ENCODE measurements at regions not wholly inside any gene's neighbourhood (a gene's known extent, or its start where the extent isn't known, plus 50 kb on each side); places are given as distances from the start of the nearest gene placed in this dataset.

DNA sequence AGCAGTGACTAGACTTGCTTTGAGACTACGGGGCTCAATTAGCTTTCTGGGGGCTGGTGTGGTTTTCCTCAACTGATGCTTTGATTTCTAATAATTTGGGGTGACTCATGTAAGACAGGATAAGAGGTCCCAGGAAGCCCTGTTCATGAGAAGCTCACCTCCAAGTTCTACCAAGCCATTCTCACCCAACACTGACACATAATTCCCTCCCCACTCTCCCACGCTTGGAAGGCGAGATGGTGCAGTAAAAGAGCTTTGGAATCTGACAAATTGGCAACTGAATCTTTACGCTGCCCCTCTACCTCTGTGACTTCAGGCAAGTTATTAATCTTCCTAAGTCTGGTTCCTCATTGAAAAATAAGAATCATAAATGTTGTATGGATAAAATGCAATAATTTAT, 299.1 kb upstream of the DUSP10 start:
- H3K27ac ChIP-seq = no peak overlapping the region
- TF ChIP-seq, protein P1, sequence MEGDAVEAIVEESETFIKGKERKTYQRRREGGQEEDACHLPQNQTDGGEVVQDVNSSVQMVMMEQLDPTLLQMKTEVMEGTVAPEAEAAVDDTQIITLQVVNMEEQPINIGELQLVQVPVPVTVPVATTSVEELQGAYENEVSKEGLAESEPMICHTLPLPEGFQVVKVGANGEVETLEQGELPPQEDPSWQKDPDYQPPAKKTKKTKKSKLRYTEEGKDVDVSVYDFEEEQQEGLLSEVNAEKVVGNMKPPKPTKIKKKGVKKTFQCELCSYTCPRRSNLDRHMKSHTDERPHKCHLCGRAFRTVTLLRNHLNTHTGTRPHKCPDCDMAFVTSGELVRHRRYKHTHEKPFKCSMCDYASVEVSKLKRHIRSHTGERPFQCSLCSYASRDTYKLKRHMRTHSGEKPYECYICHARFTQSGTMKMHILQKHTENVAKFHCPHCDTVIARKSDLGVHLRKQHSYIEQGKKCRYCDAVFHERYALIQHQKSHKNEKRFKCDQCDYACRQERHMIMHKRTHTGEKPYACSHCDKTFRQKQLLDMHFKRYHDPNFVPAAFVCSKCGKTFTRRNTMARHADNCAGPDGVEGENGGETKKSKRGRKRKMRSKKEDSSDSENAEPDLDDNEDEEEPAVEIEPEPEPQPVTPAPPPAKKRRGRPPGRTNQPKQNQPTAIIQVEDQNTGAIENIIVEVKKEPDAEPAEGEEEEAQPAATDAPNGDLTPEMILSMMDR (IDR thresholded peaks at IDR 0.05) = no peak
- no peak for TF ChIP-seq POLR2A (IDR thresholded peaks at IDR 0.05)
- DNase-seq = no peak

GRCh38 chr1:222040121-222040805, 298.4 kb upstream of the DUSP10 start:
- Histone ChIP-seq H3K36me3 (no peaks in the 10 kb centered on the region), H3K9me3 (no peaks in the 10 kb centered on the region), H3K27me3 (no peaks in the 10 kb centered on the region), H3K27ac (no peak overlapping the region), H3K4me3 (no peak overlapping the region), H3K4me1 (peaks cover 4 to 9% of the 10 kb centered on the region in 2 donors)
- no peak for DNase-seq
- no peak for TF ChIP-seq POLR2A (IDR thresholded peaks at IDR 0.05)
- TF ChIP-seq, protein P1 (IDR thresholded peaks at IDR 0.05) = no peak
- intact Hi-C loops (cut with DNase I; ENCODE audit: low total_unique reads) = no loop called here

More for the DNA sequence above, 299.1 kb upstream of the DUSP10 start:
- no peaks in the 10 kb centered on the region for H3K9me3 ChIP-seq
- H3K36me3 ChIP-seq = no peaks in the 10 kb centered on the region
- H3K4me3 ChIP-seq = no peak overlapping the region
- H3K27me3 ChIP-seq = no peaks in the 10 kb centered on the region
- H3K4me1 ChIP-seq = peaks cover 4 to 9% of the 10 kb centered on the region in 2 donors
- intact Hi-C loops (cut with DNase I; ENCODE audit: low total_unique reads) = no loop called here

GRCh38 chr1:222038971-222039370, 297.1 kb upstream of the DUSP10 start:
- DNase-seq = no peak
- Histone ChIP-seq H3K4me1 (peaks cover 0 to 9% of the 10 kb centered on the region in 2 donors), H3K27me3 (no peaks in the 10 kb centered on the region), H3K4me3 (no peak overlapping the region), H3K27ac (no peak overlapping the region), H3K9me3 (no peaks in the 10 kb centered on the region), H3K36me3 (no peaks in the 10 kb centered on the region)
- intact Hi-C loops (cut with DNase I; ENCODE audit: low total_unique reads) = no loop called here
- no peak for TF ChIP-seq POLR2A (IDR thresholded peaks at IDR 0.05)
- TF ChIP-seq, protein P1 (IDR thresholded peaks at IDR 0.05) = no peak

DNA sequence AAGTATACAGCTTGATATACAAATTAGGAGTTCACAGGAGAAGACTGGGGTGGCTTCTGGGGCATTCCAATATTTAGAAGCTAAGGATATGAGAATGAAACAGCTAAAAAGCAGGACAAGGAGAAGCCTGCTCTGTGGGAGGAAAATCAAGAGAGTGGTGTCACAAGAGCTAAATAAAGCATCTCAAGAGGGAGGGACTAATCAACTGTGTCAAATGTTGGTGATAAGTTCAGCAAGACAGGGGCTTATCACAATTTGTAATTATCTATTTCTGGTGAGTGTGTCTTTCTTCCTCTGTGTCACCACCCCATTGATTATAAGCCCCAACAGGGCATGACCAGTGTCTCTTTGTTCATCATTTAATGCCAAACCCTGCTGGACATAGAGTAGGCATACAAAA, 295.8 kb upstream of the DUSP10 start:
- no peaks in the 10 kb centered on the region for H3K27me3 ChIP-seq
- no peaks in the 10 kb centered on the region for H3K36me3 ChIP-seq
- DNase-seq = no peak
- H3K4me1 ChIP-seq = no peaks in the 10 kb centered on the region
- H3K27ac ChIP-seq = no peak overlapping the region
- intact Hi-C loops (cut with DNase I; ENCODE audit: low total_unique reads) = no loop called here
- H3K9me3 ChIP-seq = no peaks in the 10 kb centered on the region
- no peak overlapping the region for H3K4me3 ChIP-seq
- TF ChIP-seq, protein P1 (IDR thresholded peaks at IDR 0.05) = no peak
- TF ChIP-seq POLR2A (IDR thresholded peaks at IDR 0.05) = no peak

GRCh38 chr1:222034790-222035189, 292.9 kb upstream of the DUSP10 start:
- no peak for DNase-seq
- H3K27me3 ChIP-seq = no peaks in the 10 kb centered on the region
- no peaks in the 10 kb centered on the region for H3K4me1 ChIP-seq
- intact Hi-C loops (cut with DNase I; ENCODE audit: low total_unique reads) = no loop called here
- H3K4me3 ChIP-seq = no peak overlapping the region
- no peaks in the 10 kb centered on the region for H3K9me3 ChIP-seq
- H3K36me3 ChIP-seq = no peaks in the 10 kb centered on the region
- TF ChIP-seq POLR2A (IDR thresholded peaks at IDR 0.05) = no peak
- TF ChIP-seq, protein P1 (IDR thresholded peaks at IDR 0.05) = no peak
- no peak overlapping the region for H3K27ac ChIP-seq

Measured in uterus (tissue), 3 donors.